HG03025 (cell line): ENCODE measurements at regions not wholly inside any gene's neighbourhood (a gene's known extent, or its start where the extent isn't known, plus 50 kb on each side); places are given as distances from the start of the nearest gene placed in this dataset.
"Not testable (repeated sequence)": the region's sequence is repeated elsewhere in the genome, so short reads cannot be mapped to it uniquely, and the experiment has no call there.

ENCODE experiments used
- ATAC-seq: cut with Tn5 transposase; IDR thresholded peaks from one replicate; pipeline ENCODE4 v1.9.1; 2021; ENCODE audit warnings: mild to moderate bottlenecking, moderate library complexity; ENCODE audit not compliant: unreplicated experiment, low FRiP score

DNA sequence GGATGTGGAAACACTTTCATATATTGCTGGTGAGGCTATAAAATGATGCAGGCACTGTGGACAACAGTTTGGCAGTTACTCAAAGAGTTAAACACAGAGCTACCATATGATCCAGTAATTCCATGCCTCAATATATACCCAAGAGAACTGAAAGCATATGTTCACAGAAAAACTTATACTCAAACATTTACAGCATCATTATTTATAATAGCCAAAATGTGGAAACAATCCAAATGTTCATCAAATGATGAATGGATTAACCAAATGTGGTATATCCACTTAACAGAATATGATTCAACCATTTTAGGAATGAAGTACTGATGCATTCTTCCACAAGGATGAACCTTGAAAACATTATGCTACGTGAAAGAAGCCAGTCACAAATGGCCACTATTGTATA, 603.8 kb downstream of the IQCM start:
- no peak for ATAC-seq

DNA sequence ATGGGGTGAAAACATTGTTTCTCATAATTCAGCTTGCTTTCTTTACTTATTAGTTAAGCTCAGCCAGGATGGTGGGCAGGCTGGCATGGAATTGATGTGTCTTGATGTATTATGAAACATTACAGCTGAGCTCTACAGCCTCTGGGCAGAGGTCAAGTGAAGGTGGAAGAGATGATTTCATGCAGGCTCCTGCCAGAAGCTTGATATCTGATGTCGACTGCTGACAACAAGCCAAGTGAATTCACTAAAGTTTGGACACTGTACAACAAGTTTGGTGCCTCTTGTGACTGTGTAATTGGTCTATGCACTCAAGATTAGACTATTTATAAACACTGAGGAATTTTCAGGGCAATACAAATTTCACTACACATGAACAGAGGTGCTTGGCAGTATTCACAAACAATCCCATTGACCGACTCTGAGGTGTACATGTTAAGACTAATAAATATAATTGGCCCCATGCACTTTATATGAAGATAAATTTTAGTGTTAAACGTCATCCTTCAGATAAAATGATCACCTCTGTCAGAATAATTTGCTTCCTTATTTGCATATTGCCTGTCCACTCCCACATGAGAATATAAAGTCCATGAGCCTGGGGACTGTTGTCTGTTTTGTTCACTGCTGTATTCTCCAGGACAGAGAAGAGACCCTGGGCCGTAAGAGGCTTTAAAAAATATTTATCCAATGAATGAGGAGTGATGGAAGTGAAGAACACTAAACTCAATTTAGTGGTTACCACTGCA, 612.2 kb downstream of the IQCM start:
- no peak for ATAC-seq

DNA sequence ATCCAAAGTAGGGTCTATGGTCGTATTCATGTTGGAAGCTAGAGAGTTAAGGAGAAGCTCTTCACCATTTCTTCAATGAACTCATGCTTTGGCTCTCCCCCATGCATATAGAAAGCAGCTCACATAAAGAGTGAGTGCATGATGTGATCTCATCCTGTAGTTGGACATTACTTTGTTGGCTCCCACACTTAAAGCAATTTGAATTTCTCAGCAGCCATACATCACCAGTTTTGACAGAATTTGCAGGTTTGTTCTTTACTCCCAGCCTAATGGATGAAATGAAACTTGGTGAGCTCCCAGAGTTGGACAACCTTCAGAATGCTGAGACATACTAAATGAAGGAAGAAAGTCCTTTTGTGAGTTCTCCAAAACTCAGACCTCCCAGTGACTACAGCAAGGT, 613.5 kb downstream of the IQCM start:
- no peak for ATAC-seq

GRCh38 chr4:149199594-149199993, 616.0 kb downstream of the IQCM start:
- no peak for ATAC-seq

- no peak for ATAC-seq
Measured at GRCh38 chr4:149194061-149194460, 621.6 kb downstream of the IQCM start.

GRCh38 chr4:149187726-149188125, 627.9 kb downstream of the IQCM start:
- ATAC-seq, result no peak

DNA sequence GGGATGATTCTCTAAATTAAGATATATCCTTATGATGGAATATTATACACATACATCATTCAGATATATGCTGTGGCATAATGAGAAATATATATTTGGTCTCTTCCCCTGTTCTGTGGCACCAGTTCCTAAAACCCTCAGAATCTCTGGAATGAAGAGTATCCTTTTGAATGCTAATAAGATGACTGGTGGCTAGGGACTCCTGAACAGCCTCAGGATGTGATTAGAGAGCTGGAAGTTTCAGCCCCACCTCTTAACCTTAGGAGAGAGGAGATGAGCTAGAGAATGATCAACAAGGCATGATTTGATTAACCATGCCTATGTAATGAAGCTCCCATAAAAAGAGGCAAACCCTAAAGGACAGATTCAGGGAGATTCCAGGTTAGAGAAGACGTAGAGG, 632.0 kb downstream of the IQCM start:
- ATAC-seq, result no peak

GRCh38 chr4:149181459-149181858, 634.2 kb downstream of the IQCM start:
- not testable (repeated sequence) for ATAC-seq

DNA sequence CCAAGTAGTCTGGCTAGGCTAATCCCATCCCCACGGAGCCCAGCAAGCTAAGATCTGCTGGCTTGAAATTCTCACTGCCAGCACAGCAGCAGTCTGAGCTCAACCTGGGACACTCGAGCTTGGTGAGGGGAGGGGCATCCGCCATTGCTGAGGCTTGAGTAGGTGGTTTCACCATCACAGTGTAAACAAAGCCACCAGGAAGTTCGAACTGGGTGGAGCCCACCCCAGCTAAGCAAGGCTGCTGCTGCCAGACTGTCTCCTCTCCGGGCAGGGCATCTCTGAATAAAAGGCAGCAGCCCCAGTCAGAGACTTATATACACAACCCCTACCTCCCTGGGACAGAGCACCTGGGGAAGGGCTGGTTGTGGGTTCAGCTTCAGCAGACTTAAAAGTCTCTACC, 639.6 kb downstream of the IQCM start:
- ATAC-seq, result no peak

GRCh38 chr4:149175549-149175948, 640.1 kb downstream of the IQCM start:
- ATAC-seq, result no peak

- no peak for ATAC-seq
Measured at GRCh38 chr4:149173241-149174013, 642.2 kb downstream of the IQCM start.

DNA sequence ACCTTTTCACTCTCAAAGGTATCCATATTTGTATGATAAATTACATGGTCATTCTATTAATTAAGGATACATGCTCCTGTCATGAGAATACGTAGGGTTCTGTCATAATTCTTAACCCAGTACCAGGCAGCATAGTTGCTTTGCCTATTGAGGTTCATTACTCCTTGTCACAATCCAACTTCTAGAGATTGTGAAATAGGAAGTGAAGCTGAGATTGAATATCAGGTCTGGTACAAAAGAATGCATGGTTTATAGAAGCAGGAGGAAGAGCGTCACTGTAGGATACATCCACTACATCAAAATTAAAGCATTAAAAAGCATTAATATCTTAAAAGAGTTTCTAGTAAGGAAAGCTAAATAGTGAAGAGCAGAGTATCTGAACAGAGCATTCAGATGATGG, 647.0 kb downstream of the IQCM start:
- ATAC-seq, result no peak

DNA sequence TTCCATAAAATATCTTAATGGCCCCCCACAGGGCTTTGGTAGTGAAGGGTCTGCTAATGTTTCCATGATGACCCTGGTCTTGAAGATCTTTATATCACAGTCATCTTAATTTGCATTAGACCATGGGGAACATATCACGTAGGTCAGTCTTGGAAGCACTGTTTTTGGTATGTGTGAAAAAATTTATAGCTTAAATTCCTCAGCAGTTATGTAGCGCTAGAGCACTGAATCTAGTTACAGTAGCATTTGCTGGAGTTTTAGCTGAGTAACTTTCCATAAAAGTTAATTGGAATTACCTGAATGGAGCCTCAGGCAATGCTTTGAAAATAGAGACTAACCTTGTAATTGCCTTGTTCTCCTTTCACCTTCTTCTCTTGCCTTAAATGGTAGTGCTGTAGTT, 648.8 kb downstream of the IQCM start:
- ATAC-seq, result no peak

DNA sequence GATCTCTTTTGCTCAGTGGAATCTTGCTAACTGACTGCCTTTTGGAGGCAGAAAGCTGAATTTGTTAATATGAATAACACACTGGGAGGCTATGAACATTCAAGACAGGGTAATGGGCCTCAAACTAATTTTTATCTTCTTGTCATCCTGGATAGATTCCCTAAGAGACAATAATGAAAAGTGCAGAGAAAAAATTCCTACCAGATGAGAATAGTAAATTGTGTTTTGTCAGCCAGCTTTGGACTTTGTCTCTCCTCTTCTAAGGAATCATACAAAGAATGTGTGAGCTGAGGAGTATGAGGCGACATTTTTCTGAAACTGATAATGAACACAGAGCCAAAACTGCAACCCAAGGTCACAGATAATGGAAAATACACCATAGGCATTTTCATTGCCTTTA, 649.3 kb downstream of the IQCM start:
- ATAC-seq, result no peak

- ATAC-seq, result no peak
Measured at GRCh38 chr4:149164282-149164681, 651.4 kb downstream of the IQCM start.

DNA sequence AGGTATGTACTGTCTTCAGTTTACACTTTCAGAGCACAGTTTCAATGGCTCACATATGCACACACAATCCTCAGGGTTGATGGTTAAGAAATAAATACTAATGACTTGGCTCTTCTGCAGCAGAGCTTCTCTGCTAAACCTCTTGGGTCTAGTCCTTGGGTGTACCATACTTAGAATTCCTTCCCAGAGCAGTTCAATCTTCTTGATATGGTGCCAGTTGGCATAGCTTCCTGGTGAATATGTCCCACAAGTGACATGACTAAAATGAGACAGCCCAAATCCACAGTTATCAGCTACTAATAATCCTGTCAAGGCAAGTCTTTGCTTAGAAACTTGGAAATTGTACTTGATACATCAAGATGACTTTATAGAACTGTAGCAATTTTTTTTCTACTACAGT, 654.4 kb downstream of the IQCM start:
- ATAC-seq, result no peak

GRCh38 chr4:149160370-149160769, 655.3 kb downstream of the IQCM start:
- no peak for ATAC-seq

- no peak for ATAC-seq
Measured at GRCh38 chr4:149158817-149159216, 656.8 kb downstream of the IQCM start.

- no peak for ATAC-seq
Measured at GRCh38 chr4:149145803-149146202, 669.8 kb downstream of the IQCM start.

DNA sequence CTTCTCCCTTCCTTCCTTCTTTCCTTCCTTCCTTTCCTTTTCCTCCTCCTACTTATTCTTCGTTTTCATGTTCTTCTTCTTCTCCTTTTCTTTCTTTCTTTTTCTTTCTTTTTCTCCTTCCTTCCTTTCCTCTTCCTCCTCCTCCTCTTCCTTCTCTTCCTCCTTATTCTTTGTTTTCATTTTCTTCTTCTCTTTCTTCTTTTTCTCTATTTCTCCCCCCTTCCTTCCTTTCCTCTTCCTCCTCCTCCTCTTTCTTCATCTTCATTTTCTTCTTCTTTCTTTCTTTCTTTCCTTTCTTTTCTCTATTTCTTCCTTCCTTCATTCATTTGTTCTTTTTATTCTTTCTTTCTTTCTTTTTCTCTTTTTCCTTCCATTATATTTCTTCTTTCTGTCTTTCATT, 671.6 kb downstream of the IQCM start:
- no peak for ATAC-seq

DNA sequence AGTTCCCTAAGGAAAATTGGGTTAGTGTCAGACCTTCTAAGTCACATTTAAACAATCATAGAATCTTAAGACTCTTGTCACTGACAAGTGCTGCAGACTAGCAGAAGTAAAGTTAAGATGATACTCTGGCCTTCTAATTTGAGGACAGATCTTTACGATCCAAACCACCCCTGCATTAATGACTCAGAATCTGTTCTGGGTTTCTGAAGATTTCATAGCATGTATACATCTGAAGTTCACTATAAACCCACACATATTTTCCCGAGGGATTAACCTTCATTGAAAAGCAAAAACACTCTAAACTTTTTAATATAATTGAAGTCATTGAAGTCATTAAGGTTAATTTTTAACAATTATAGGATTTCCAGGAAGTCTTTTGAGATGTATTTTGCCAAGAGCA, 674.3 kb downstream of the IQCM start:
- no peak for ATAC-seq

- no peak for ATAC-seq
Measured at GRCh38 chr4:149140841-149141240, 674.8 kb downstream of the IQCM start.
